ENCODE measurements at regions not wholly inside any gene's neighbourhood (a gene's known extent, or its start where the extent isn't known, plus 50 kb on each side); places are given as distances from the start of the nearest gene placed in this dataset.

GRCh38 chr11:10923882-10924281 is 66.0 kb upstream of the ZBED5 start:
- TF ChIP-seq CEBPB (IDR thresholded peaks at IDR 0.05) (no peak), REST (IDR thresholded peaks at IDR 0.05; ENCODE audit: low read depth) (no peak), RAD21 (IDR thresholded peaks at IDR 0.05; ENCODE audit: low read depth) (no peak)
- TF ChIP-seq, protein P1, sequence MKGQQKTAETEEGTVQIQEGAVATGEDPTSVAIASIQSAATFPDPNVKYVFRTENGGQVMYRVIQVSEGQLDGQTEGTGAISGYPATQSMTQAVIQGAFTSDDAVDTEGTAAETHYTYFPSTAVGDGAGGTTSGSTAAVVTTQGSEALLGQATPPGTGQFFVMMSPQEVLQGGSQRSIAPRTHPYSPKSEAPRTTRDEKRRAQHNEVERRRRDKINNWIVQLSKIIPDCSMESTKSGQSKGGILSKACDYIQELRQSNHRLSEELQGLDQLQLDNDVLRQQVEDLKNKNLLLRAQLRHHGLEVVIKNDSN (IDR thresholded peaks at IDR 0.05), result no peak

Measured in Ishikawa (cell line).